Naive thymus-derived CD8-positive, alpha-beta T cell (primary cell): ENCODE measurements at regions not wholly inside any gene's neighbourhood (a gene's known extent, or its start where the extent isn't known, plus 50 kb on each side); places are given as distances from the start of the nearest gene placed in this dataset.

Experiments used
- ATAC-seq, 2 donors: fragments of 150-1000 bp; cut with Tn5 transposase in 1 of 2; sonication (Bioruptor Pico), chemical (Tn5 transposase) in 1 of 2; 1 replicate in 1 of 2; 2 replicates in 1 of 2; pipeline ENCODE4 v1.10.0; 2021; ENCODE audit warnings: mild to moderate bottlenecking in 2 of 2, moderate library complexity in 2 of 2
- POLR2A ChIA-PET: fragments of 350-600 bp; sonication (Branson Sonifier 250); formaldehyde crosslinking; loops from one replicate; lab custom pipeline; 2021; ENCODE audit warnings: antibody characterized with exemption; lab: Charles Lee
- DNase-seq, 10 donors: peaks; one replicate each; pipeline versions ENCODE4 v3.0.0 to v3.0.0-alpha.2; 2020 to 2022
- H3K27ac Mint-ChIP-seq, 10 donors: one replicate each; pipeline ENCODE4 v1.8.0; 2020 to 2022; ENCODE audit warnings: mild to moderate bottlenecking in 10 of 10, mixed read lengths in 10 of 10, moderate library complexity in 4 of 10, inconsistent platforms in 1 of 10
- H3K27me3 Mint-ChIP-seq, 5 donors: one replicate each; pipeline ENCODE4 v1.8.0; 2021 to 2022; ENCODE audit warnings: mixed read lengths in 5 of 5
- H3K36me3 Mint-ChIP-seq, 3 donors: one replicate each; pipeline ENCODE4 v1.8.0; 2020 to 2022; ENCODE audit warnings: mixed read lengths in 3 of 3, mild to moderate bottlenecking in 2 of 3, inconsistent platforms in 1 of 3
- H3K4me1 Mint-ChIP-seq, 4 donors: one replicate each; pipeline ENCODE4 v1.8.0; 2021 to 2022; ENCODE audit warnings: mixed read lengths in 4 of 4
- H3K4me3 Mint-ChIP-seq, 10 donors: one replicate each; pipeline ENCODE4 v1.8.0; 2020 to 2022; ENCODE audit warnings: mild to moderate bottlenecking in 10 of 10, mixed read lengths in 10 of 10, moderate library complexity in 6 of 10, inconsistent platforms in 1 of 10
- H3K9me3 Mint-ChIP-seq, 9 donors: one replicate each; pipeline ENCODE4 v1.8.0; 2020 to 2022; ENCODE audit warnings: mixed read lengths in 9 of 9, mild to moderate bottlenecking in 3 of 9, inconsistent platforms in 1 of 9, moderate library complexity in 1 of 9

GRCh38 chr20:23203951-23204730 lies 118.0 kb upstream of the CD93 start:
- Mint-ChIP-seq H3K27me3 (peaks cover 7 to 31% (median 9%) of the 10 kb centered on the region in 5 donors), H3K9me3 (no peaks in the 10 kb centered on the region), H3K27ac (no peak overlapping the region), H3K4me3 (no peak overlapping the region), H3K36me3 (no peaks in the 10 kb centered on the region), H3K4me1 (peaks cover 0 to 2% (median 0%) of the 10 kb centered on the region in 4 donors)
- ATAC-seq, result no peak
- no peak for DNase-seq
- POLR2A ChIA-PET, result no interaction called here

- DNase-seq (no peak), ATAC-seq (no peak)
- POLR2A ChIA-PET, result no interaction called here
- no peak overlapping the region for H3K4me3 Mint-ChIP-seq
- H3K27me3 Mint-ChIP-seq, result peaks cover 7 to 31% (median 9%) of the 10 kb centered on the region in 5 donors
- H3K27ac Mint-ChIP-seq, result no peak overlapping the region
- no peaks in the 10 kb centered on the region for H3K36me3 Mint-ChIP-seq
- no peaks in the 10 kb centered on the region for H3K9me3 Mint-ChIP-seq
- H3K4me1 Mint-ChIP-seq, result peaks cover 0 to 2% (median 0%) of the 10 kb centered on the region in 4 donors
These were observed 117.2 kb upstream of the CD93 start for GRCh38 chr20:23203310-23203709.

GRCh38 chr20:23201658-23202057 lies 115.5 kb upstream of the CD93 start:
- H3K4me1 Mint-ChIP-seq, result peaks cover 0 to 2% (median 0%) of the 10 kb centered on the region in 4 donors
- peak overlapping the region in 1 of 10 donors; percentile 54 for H3K27ac Mint-ChIP-seq
- H3K27me3 Mint-ChIP-seq, result peaks cover 7 to 34% (median 13%) of the 10 kb centered on the region in 5 donors
- ATAC-seq (no peak), DNase-seq (no peak)
- H3K36me3 Mint-ChIP-seq, result no peaks in the 10 kb centered on the region
- H3K9me3 Mint-ChIP-seq, result peaks cover 0 to 5% (median 0%) of the 10 kb centered on the region in 9 donors
- no peak overlapping the region for H3K4me3 Mint-ChIP-seq
- POLR2A ChIA-PET, result no interaction called here

- POLR2A ChIA-PET, result no interaction called here
- ATAC-seq (no peak), DNase-seq (no peak)
- Mint-ChIP-seq H3K4me3 (no peak overlapping the region), H3K27ac (no peak overlapping the region), H3K36me3 (no peaks in the 10 kb centered on the region), H3K9me3 (peaks cover 0 to 7% (median 0%) of the 10 kb centered on the region in 9 donors), H3K27me3 (peaks cover 7 to 34% (median 13%) of the 10 kb centered on the region in 5 donors), H3K4me1 (peaks cover 0 to 3% (median 0%) of the 10 kb centered on the region in 4 donors)
These were observed 114.8 kb upstream of the CD93 start for GRCh38 chr20:23200914-23201313.

- Mint-ChIP-seq H3K27me3 (peaks cover 7 to 34% (median 13%) of the 10 kb centered on the region in 5 donors), H3K4me3 (no peak overlapping the region), H3K9me3 (peaks cover 0 to 8% (median 0%) of the 10 kb centered on the region in 9 donors), H3K27ac (peak overlapping the region in 1 of 10 donors; percentile 43), H3K36me3 (no peaks in the 10 kb centered on the region), H3K4me1 (peaks cover 0 to 8% (median 0%) of the 10 kb centered on the region in 4 donors)
- DNase-seq, result no peak
- ATAC-seq, result no peak
- POLR2A ChIA-PET, result no interaction called here
These were observed 114.3 kb upstream of the CD93 start for GRCh38 chr20:23200413-23200812.

- DNase-seq (no peak), ATAC-seq (no peak)
- Mint-ChIP-seq H3K27me3 (peaks cover 7 to 28% (median 13%) of the 10 kb centered on the region in 5 donors), H3K27ac (no peak overlapping the region), H3K36me3 (no peaks in the 10 kb centered on the region), H3K9me3 (peaks cover 0 to 8% (median 0%) of the 10 kb centered on the region in 9 donors), H3K4me1 (peaks cover 0 to 8% (median 0%) of the 10 kb centered on the region in 4 donors), H3K4me3 (no peak overlapping the region)
- POLR2A ChIA-PET, result no interaction called here
These were observed 113.2 kb upstream of the CD93 start for GRCh38 chr20:23199356-23199755.

GRCh38 chr20:23198815-23199214 lies 112.7 kb upstream of the CD93 start:
- Mint-ChIP-seq H3K4me3 (no peak overlapping the region), H3K36me3 (no peaks in the 10 kb centered on the region), H3K27ac (no peak overlapping the region), H3K9me3 (peaks cover 0 to 8% (median 0%) of the 10 kb centered on the region in 9 donors), H3K4me1 (peaks cover 0 to 8% (median 0%) of the 10 kb centered on the region in 4 donors), H3K27me3 (peaks cover 7 to 28% (median 13%) of the 10 kb centered on the region in 5 donors)
- POLR2A ChIA-PET, result no interaction called here
- no peak for ATAC-seq
- no peak for DNase-seq

GRCh38 chr20:23197836-23198235 lies 111.7 kb upstream of the CD93 start:
- POLR2A ChIA-PET, result no interaction called here

GRCh38 chr20:23195636-23196035 lies 109.5 kb upstream of the CD93 start:
- no peaks in the 10 kb centered on the region for H3K36me3 Mint-ChIP-seq
- peaks cover 0 to 8% (median 0%) of the 10 kb centered on the region in 4 donors for H3K4me1 Mint-ChIP-seq
- POLR2A ChIA-PET, result no interaction called here
- DNase-seq (no peak), ATAC-seq (no peak)
- no peak overlapping the region for H3K4me3 Mint-ChIP-seq
- peaks cover 4 to 15% (median 5%) of the 10 kb centered on the region in 5 donors for H3K27me3 Mint-ChIP-seq
- peak overlapping the region in 1 of 10 donors; percentile 24 for H3K27ac Mint-ChIP-seq
- peaks cover 0 to 8% (median 0%) of the 10 kb centered on the region in 9 donors for H3K9me3 Mint-ChIP-seq

More at GRCh38 chr20:23197836-23198235, 111.7 kb upstream of the CD93 start:
- ATAC-seq, result no peak
- Mint-ChIP-seq H3K27ac (no peak overlapping the region), H3K27me3 (peaks cover 7 to 28% (median 10%) of the 10 kb centered on the region in 5 donors), H3K36me3 (no peaks in the 10 kb centered on the region), H3K4me1 (peaks cover 0 to 8% (median 0%) of the 10 kb centered on the region in 4 donors), H3K9me3 (peaks cover 0 to 8% (median 0%) of the 10 kb centered on the region in 9 donors), H3K4me3 (no peak overlapping the region)
- DNase-seq, result no peak

- H3K4me1 Mint-ChIP-seq, result peaks cover 0 to 6% (median 0%) of the 10 kb centered on the region in 4 donors
- peaks cover 0 to 8% (median 0%) of the 10 kb centered on the region in 9 donors for H3K9me3 Mint-ChIP-seq
- ATAC-seq (no peak), DNase-seq (no peak)
- H3K36me3 Mint-ChIP-seq, result no peaks in the 10 kb centered on the region
- no peak overlapping the region for H3K4me3 Mint-ChIP-seq
- H3K27ac Mint-ChIP-seq, result peak overlapping the region in 1 of 10 donors; percentile 25
- POLR2A ChIA-PET, result no interaction called here
- peaks cover 0 to 9% (median 3%) of the 10 kb centered on the region in 5 donors for H3K27me3 Mint-ChIP-seq
These were observed 107.8 kb upstream of the CD93 start for GRCh38 chr20:23193801-23194384.

GRCh38 chr20:23192469-23192868 lies 106.3 kb upstream of the CD93 start:
- Mint-ChIP-seq H3K27ac (no peak overlapping the region), H3K4me1 (peaks cover 0 to 6% (median 0%) of the 10 kb centered on the region in 4 donors), H3K27me3 (peaks cover 0 to 5% (median under 1%) of the 10 kb centered on the region in 5 donors), H3K4me3 (no peak overlapping the region), H3K36me3 (no peaks in the 10 kb centered on the region), H3K9me3 (peaks cover 0 to 8% (median 0%) of the 10 kb centered on the region in 9 donors)
- POLR2A ChIA-PET, result no interaction called here
- no peak for ATAC-seq
- DNase-seq, result no peak

- ATAC-seq (no peak), DNase-seq (no peak)
- Mint-ChIP-seq H3K27ac (no peak overlapping the region), H3K4me3 (no peak overlapping the region), H3K27me3 (peaks cover 0 to 9% (median 6%) of the 10 kb centered on the region in 5 donors), H3K36me3 (peaks cover 0 to 3% (median 0%) of the 10 kb centered on the region in 3 donors), H3K4me1 (peaks cover 0 to 2% (median 0%) of the 10 kb centered on the region in 4 donors), H3K9me3 (peaks cover 0 to under 1% (median 0%) of the 10 kb centered on the region in 9 donors)
- POLR2A ChIA-PET, result no interaction called here
These were observed 104.4 kb upstream of the CD93 start for GRCh38 chr20:23190557-23190956.

GRCh38 chr20:23189854-23190253 lies 103.7 kb upstream of the CD93 start:
- Mint-ChIP-seq H3K9me3 (no peaks in the 10 kb centered on the region), H3K4me1 (no peaks in the 10 kb centered on the region), H3K27me3 (peaks cover 0 to 9% (median 6%) of the 10 kb centered on the region in 5 donors), H3K27ac (no peak overlapping the region), H3K36me3 (peaks cover 0 to 3% (median 0%) of the 10 kb centered on the region in 3 donors), H3K4me3 (no peak overlapping the region)
- POLR2A ChIA-PET, result no interaction called here
- DNase-seq, result no peak
- no peak for ATAC-seq
